Activated T-helper 1 cell treated with anti-CD3 and anti-CD28 coated beads, Interleukin-12 subunit alpha, Interleukin-12 subunit beta, Interleukin-2, Interleukin-4 antibody, amounts not matched to agents 30 ng/mL and 10 ng/mL and 1 ng/mL, durations not matched to agents 14 hours and 24 hours and 36 hours (primary cell): ENCODE measurements at regions not wholly inside any gene's neighbourhood (a gene's known extent, or its start where the extent isn't known, plus 50 kb on each side); places are given as distances from the start of the nearest gene placed in this dataset.

Source experiments
- DNase-seq: peaks from one replicate; pipeline ENCODE4 v3.0.0; 2021; ENCODE audit warnings: low spot score
- H3K27ac Mint-ChIP-seq: one replicate; pipeline ENCODE4 v1.8.0; 2021; ENCODE audit warnings: mild to moderate bottlenecking, mixed read lengths
- H3K27me3 Mint-ChIP-seq: one replicate; pipeline ENCODE4 v1.8.0; 2022; ENCODE audit warnings: mild to moderate bottlenecking, moderate library complexity, mixed read lengths; ENCODE audit not compliant: insufficient read depth
- H3K36me3 Mint-ChIP-seq: one replicate; pipeline ENCODE4 v1.8.0; 2021; ENCODE audit warnings: low read depth, mixed read lengths
- H3K4me1 Mint-ChIP-seq: one replicate; pipeline ENCODE4 v1.8.0; 2021; ENCODE audit warnings: low read depth, mixed read lengths
- H3K4me3 Mint-ChIP-seq: one replicate; pipeline ENCODE4 v1.8.0; 2021; ENCODE audit warnings: mild to moderate bottlenecking, moderate library complexity, mixed read lengths
- H3K9me3 Mint-ChIP-seq: one replicate; pipeline ENCODE4 v1.8.0; 2021; ENCODE audit warnings: mixed read lengths
- intact Hi-C: fragments of 100-400 bp; cut with micrococcal nuclease; formaldehyde crosslinking; loops from one replicate; pipeline ENCODE4 v1.15.1; 2024

GRCh38 chr16:49089039-49089438 lies 192.6 kb downstream of the CBLN1 start:
- H3K27ac Mint-ChIP-seq = no peak overlapping the region
- H3K4me1 Mint-ChIP-seq = no peaks in the 10 kb centered on the region
- intact Hi-C loops = no loop called here
- no peaks in the 10 kb centered on the region for H3K27me3 Mint-ChIP-seq
- no peak overlapping the region for H3K4me3 Mint-ChIP-seq
- H3K36me3 Mint-ChIP-seq = no peaks in the 10 kb centered on the region
- H3K9me3 Mint-ChIP-seq = peaks cover 16% of the 10 kb centered on the region
- DNase-seq = no peak

- no peak for DNase-seq
- no peaks in the 10 kb centered on the region for H3K27me3 Mint-ChIP-seq
- no peak overlapping the region for H3K27ac Mint-ChIP-seq
- H3K4me1 Mint-ChIP-seq = no peaks in the 10 kb centered on the region
- intact Hi-C loops = no loop called here
- H3K9me3 Mint-ChIP-seq = peaks cover 20% of the 10 kb centered on the region
- H3K4me3 Mint-ChIP-seq = no peak overlapping the region
- no peaks in the 10 kb centered on the region for H3K36me3 Mint-ChIP-seq
Measured at GRCh38 chr16:49085686-49086085, 196.0 kb downstream of the CBLN1 start.

GRCh38 chr16:49084628-49085390 lies 196.8 kb downstream of the CBLN1 start:
- H3K4me1 Mint-ChIP-seq = no peaks in the 10 kb centered on the region
- no peaks in the 10 kb centered on the region for H3K36me3 Mint-ChIP-seq
- H3K4me3 Mint-ChIP-seq = no peak overlapping the region
- H3K27ac Mint-ChIP-seq = no peak overlapping the region
- DNase-seq = no peak
- peaks cover 26% of the 10 kb centered on the region for H3K9me3 Mint-ChIP-seq
- no peaks in the 10 kb centered on the region for H3K27me3 Mint-ChIP-seq
- intact Hi-C loops = no loop called here

GRCh38 chr16:49081554-49081953 lies 200.1 kb downstream of the CBLN1 start:
- DNase-seq = no peak
- no peaks in the 10 kb centered on the region for H3K36me3 Mint-ChIP-seq
- H3K27ac Mint-ChIP-seq = no peak overlapping the region
- no peaks in the 10 kb centered on the region for H3K4me1 Mint-ChIP-seq
- H3K9me3 Mint-ChIP-seq = peaks cover 37% of the 10 kb centered on the region
- intact Hi-C loops = no loop called here
- no peak overlapping the region for H3K4me3 Mint-ChIP-seq
- no peaks in the 10 kb centered on the region for H3K27me3 Mint-ChIP-seq

- H3K27me3 Mint-ChIP-seq = no peaks in the 10 kb centered on the region
- no peaks in the 10 kb centered on the region for H3K36me3 Mint-ChIP-seq
- DNase-seq = no peak
- no peak overlapping the region for H3K27ac Mint-ChIP-seq
- no peaks in the 10 kb centered on the region for H3K4me1 Mint-ChIP-seq
- H3K9me3 Mint-ChIP-seq = peaks cover 37% of the 10 kb centered on the region
- H3K4me3 Mint-ChIP-seq = no peak overlapping the region
- intact Hi-C loops = no loop called here
Measured at GRCh38 chr16:49081086-49081485, 200.6 kb downstream of the CBLN1 start.

GRCh38 chr16:49078571-49078970 lies 203.1 kb downstream of the CBLN1 start:
- H3K9me3 Mint-ChIP-seq = peaks cover 17% of the 10 kb centered on the region
- no peaks in the 10 kb centered on the region for H3K4me1 Mint-ChIP-seq
- no peaks in the 10 kb centered on the region for H3K27me3 Mint-ChIP-seq
- H3K36me3 Mint-ChIP-seq = no peaks in the 10 kb centered on the region
- no peak overlapping the region for H3K27ac Mint-ChIP-seq
- H3K4me3 Mint-ChIP-seq = no peak overlapping the region
- DNase-seq = no peak
- intact Hi-C loops = no loop called here

GRCh38 chr16:49078104-49078503 lies 203.5 kb downstream of the CBLN1 start:
- H3K27me3 Mint-ChIP-seq = no peaks in the 10 kb centered on the region
- intact Hi-C loops = no loop called here
- no peak overlapping the region for H3K4me3 Mint-ChIP-seq
- H3K36me3 Mint-ChIP-seq = no peaks in the 10 kb centered on the region
- H3K4me1 Mint-ChIP-seq = no peaks in the 10 kb centered on the region
- no peak for DNase-seq
- no peak overlapping the region for H3K27ac Mint-ChIP-seq
- peaks cover 17% of the 10 kb centered on the region for H3K9me3 Mint-ChIP-seq

- no peaks in the 10 kb centered on the region for H3K4me1 Mint-ChIP-seq
- H3K9me3 Mint-ChIP-seq = peaks cover 17% of the 10 kb centered on the region
- H3K36me3 Mint-ChIP-seq = no peaks in the 10 kb centered on the region
- H3K27me3 Mint-ChIP-seq = no peaks in the 10 kb centered on the region
- H3K27ac Mint-ChIP-seq = no peak overlapping the region
- H3K4me3 Mint-ChIP-seq = no peak overlapping the region
- no peak for DNase-seq
- intact Hi-C loops = no loop called here
Measured at GRCh38 chr16:49075709-49076108, 205.9 kb downstream of the CBLN1 start.

- Mint-ChIP-seq H3K4me3 (no peak overlapping the region), H3K9me3 (no peaks in the 10 kb centered on the region), H3K27ac (no peak overlapping the region), H3K27me3 (no peaks in the 10 kb centered on the region), H3K4me1 (no peaks in the 10 kb centered on the region), H3K36me3 (no peaks in the 10 kb centered on the region)
- DNase-seq = no peak
- intact Hi-C loops = no loop called here
Measured at GRCh38 chr16:49068224-49068623, 213.4 kb downstream of the CBLN1 start.

GRCh38 chr16:49067776-49068175 lies 213.9 kb downstream of the CBLN1 start:
- Mint-ChIP-seq H3K9me3 (no peaks in the 10 kb centered on the region), H3K36me3 (no peaks in the 10 kb centered on the region), H3K27me3 (no peaks in the 10 kb centered on the region), H3K27ac (no peak overlapping the region), H3K4me1 (no peaks in the 10 kb centered on the region), H3K4me3 (no peak overlapping the region)
- no peak for DNase-seq
- intact Hi-C loops = no loop called here

GRCh38 chr16:49061137-49061714 lies 220.4 kb downstream of the CBLN1 start:
- Mint-ChIP-seq H3K4me1 (no peaks in the 10 kb centered on the region), H3K9me3 (no peaks in the 10 kb centered on the region), H3K4me3 (no peak overlapping the region), H3K27ac (no peak overlapping the region), H3K27me3 (no peaks in the 10 kb centered on the region), H3K36me3 (no peaks in the 10 kb centered on the region)
- DNase-seq = no peak
- intact Hi-C loops = no loop called here

- Mint-ChIP-seq H3K9me3 (no peaks in the 10 kb centered on the region), H3K4me3 (no peak overlapping the region), H3K36me3 (no peaks in the 10 kb centered on the region), H3K27ac (no peak overlapping the region), H3K27me3 (no peaks in the 10 kb centered on the region), H3K4me1 (no peaks in the 10 kb centered on the region)
- intact Hi-C loops = no loop called here
- DNase-seq = no peak
Measured at GRCh38 chr16:49060728-49061127, 220.9 kb downstream of the CBLN1 start.

GRCh38 chr16:49058382-49058781 lies 223.3 kb downstream of the CBLN1 start:
- H3K27ac Mint-ChIP-seq = no peak overlapping the region
- H3K4me3 Mint-ChIP-seq = no peak overlapping the region
- H3K9me3 Mint-ChIP-seq = no peaks in the 10 kb centered on the region
- H3K36me3 Mint-ChIP-seq = no peaks in the 10 kb centered on the region
- intact Hi-C loops = no loop called here
- no peaks in the 10 kb centered on the region for H3K27me3 Mint-ChIP-seq
- no peak for DNase-seq
- H3K4me1 Mint-ChIP-seq = no peaks in the 10 kb centered on the region

- DNase-seq = no peak
- Mint-ChIP-seq H3K27ac (no peak overlapping the region), H3K36me3 (no peaks in the 10 kb centered on the region), H3K4me1 (no peaks in the 10 kb centered on the region), H3K9me3 (no peaks in the 10 kb centered on the region), H3K4me3 (no peak overlapping the region), H3K27me3 (no peaks in the 10 kb centered on the region)
- intact Hi-C loops = no loop called here
Measured at GRCh38 chr16:49057936-49058335, 223.7 kb downstream of the CBLN1 start.
